Adrenal gland (tissue), 5 donors: ENCODE measurements at regions not wholly inside any gene's neighbourhood (a gene's known extent, or its start where the extent isn't known, plus 50 kb on each side); places are given as distances from the start of the nearest gene placed in this dataset.

ENCODE experiments used
- POLR2A ChIP-seq, 2 donors: fragments of 450-650 bp; IDR thresholded peaks; one replicate each; pipeline ENCODE4 v1.6.1; 2017; ENCODE audit warnings: antibody characterized with exemption in 2 of 2, mild to moderate bottlenecking in 2 of 2, moderate library complexity in 1 of 2
- TF ChIP-seq, protein P1 (sequence below), 6 experiments: fragments of 450-650 bp in 4 of 6; fragments of 200-600 bp in 2 of 6; sonication (generic) in 1 of 6; IDR thresholded peaks; 1 replicate in 5 of 6; 2 replicates in 1 of 6; pipeline versions ENCODE4 v1.5.1 to v1.8.0; 2016 to 2021; ENCODE audit warnings: antibody characterized with exemption in 6 of 6, mild to moderate bottlenecking in 2 of 6, moderate library complexity in 1 of 6
- donor health status: DM: no; HTN: no; CAD: no.

DNA sequence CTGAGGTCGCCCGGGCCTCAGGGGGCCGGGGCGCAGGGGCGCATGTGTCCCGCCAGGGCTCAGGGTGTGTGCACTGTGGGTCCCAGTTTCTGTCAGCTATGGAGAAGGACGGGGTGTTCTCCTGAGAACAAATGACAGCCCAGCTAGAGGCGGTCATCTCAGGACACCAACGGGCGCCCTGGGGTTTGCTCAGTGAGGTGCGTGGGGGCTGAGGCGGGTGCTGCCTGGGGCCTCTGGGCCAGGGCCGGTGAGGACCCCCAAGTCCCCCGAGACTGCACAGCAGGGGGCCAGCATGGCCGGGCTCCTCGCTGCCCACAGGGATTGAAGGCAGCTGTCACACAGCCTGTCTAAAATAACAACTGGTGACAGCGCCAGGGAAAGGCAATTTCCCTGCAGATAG lies 808.8 kb upstream of the SOX11 start:
- TF ChIP-seq POLR2A (IDR thresholded peaks at IDR 0.05) = no peak
- TF ChIP-seq, protein P1, sequence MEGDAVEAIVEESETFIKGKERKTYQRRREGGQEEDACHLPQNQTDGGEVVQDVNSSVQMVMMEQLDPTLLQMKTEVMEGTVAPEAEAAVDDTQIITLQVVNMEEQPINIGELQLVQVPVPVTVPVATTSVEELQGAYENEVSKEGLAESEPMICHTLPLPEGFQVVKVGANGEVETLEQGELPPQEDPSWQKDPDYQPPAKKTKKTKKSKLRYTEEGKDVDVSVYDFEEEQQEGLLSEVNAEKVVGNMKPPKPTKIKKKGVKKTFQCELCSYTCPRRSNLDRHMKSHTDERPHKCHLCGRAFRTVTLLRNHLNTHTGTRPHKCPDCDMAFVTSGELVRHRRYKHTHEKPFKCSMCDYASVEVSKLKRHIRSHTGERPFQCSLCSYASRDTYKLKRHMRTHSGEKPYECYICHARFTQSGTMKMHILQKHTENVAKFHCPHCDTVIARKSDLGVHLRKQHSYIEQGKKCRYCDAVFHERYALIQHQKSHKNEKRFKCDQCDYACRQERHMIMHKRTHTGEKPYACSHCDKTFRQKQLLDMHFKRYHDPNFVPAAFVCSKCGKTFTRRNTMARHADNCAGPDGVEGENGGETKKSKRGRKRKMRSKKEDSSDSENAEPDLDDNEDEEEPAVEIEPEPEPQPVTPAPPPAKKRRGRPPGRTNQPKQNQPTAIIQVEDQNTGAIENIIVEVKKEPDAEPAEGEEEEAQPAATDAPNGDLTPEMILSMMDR (IDR thresholded peaks at IDR 0.05) = no peak
